GM19328 (cell line): ENCODE measurements at regions not wholly inside any gene's neighbourhood (a gene's known extent, or its start where the extent isn't known, plus 50 kb on each side); places are given as distances from the start of the nearest gene placed in this dataset.

Source experiments
- ATAC-seq: cut with Tn5 transposase; IDR thresholded peaks from one replicate; pipeline ENCODE4 v1.9.1; 2021; ENCODE audit warnings: mild to moderate bottlenecking, moderate library complexity; ENCODE audit not compliant: unreplicated experiment

GRCh38 chr11:119521551-119521950 lies 98.6 kb upstream of the THY1 start:
- no peak for ATAC-seq

GRCh38 chr11:119520966-119521365 lies 98.0 kb upstream of the THY1 start:
- no peak for ATAC-seq

GRCh38 chr11:119520400-119520799 lies 97.4 kb upstream of the THY1 start:
- no peak for ATAC-seq

GRCh38 chr11:119519796-119520195 lies 96.8 kb upstream of the THY1 start:
- no peak for ATAC-seq

- no peak for ATAC-seq
These were observed 96.1 kb upstream of the THY1 start for GRCh38 chr11:119518746-119519730.

- ATAC-seq, result no peak
These were observed 92.9 kb upstream of the THY1 start for GRCh38 chr11:119515771-119516400.

- ATAC-seq, result no peak
These were observed 90.8 kb upstream of the THY1 start for GRCh38 chr11:119513806-119514170.

- no peak for ATAC-seq
These were observed 90.3 kb upstream of the THY1 start for GRCh38 chr11:119513131-119513805.

- no peak for ATAC-seq
These were observed 89.4 kb upstream of the THY1 start for GRCh38 chr11:119512369-119512768.

GRCh38 chr11:119511614-119512306 lies 88.8 kb upstream of the THY1 start:
- ATAC-seq, result no peak

GRCh38 chr11:119509969-119510401 lies 87.0 kb upstream of the THY1 start:
- ATAC-seq, result peak; percentile 77

- no peak for ATAC-seq
These were observed 86.4 kb upstream of the THY1 start for GRCh38 chr11:119509282-119509841.

GRCh38 chr11:119506436-119506835 lies 83.5 kb upstream of the THY1 start:
- ATAC-seq, result no peak

- ATAC-seq, result no peak
These were observed 82.9 kb upstream of the THY1 start for GRCh38 chr11:119505861-119506260.

GRCh38 chr11:119505071-119505470 lies 82.1 kb upstream of the THY1 start:
- ATAC-seq, result no peak

- ATAC-seq, result no peak
These were observed 81.4 kb upstream of the THY1 start for GRCh38 chr11:119504371-119504770.

- no peak for ATAC-seq
These were observed 78.9 kb upstream of the THY1 start for GRCh38 chr11:119501777-119502405.

GRCh38 chr11:119497717-119498116 lies 74.7 kb upstream of the THY1 start:
- no peak for ATAC-seq

- ATAC-seq, result no peak
These were observed 74.0 kb upstream of the THY1 start for GRCh38 chr11:119496997-119497396.

GRCh38 chr11:119496469-119496868 lies 73.5 kb upstream of the THY1 start:
- no peak for ATAC-seq
